H9 (cell line): ENCODE measurements at regions not wholly inside any gene's neighbourhood (a gene's known extent, or its start where the extent isn't known, plus 50 kb on each side); places are given as distances from the start of the nearest gene placed in this dataset.

Experiments
- DNase-seq: peaks from one replicate; pipeline ENCODE4 v3.0.0-alpha.2; 2017
- H2AFZ ChIP-seq: one replicate; pipeline ENCODE4 v1.6.1; 2013; ENCODE audit warnings: mild to moderate bottlenecking, low read length, control low read depth, moderate library complexity
- H2AK5ac ChIP-seq: 2 replicates; pipeline ENCODE4 v1.6.1; 2013; ENCODE audit warnings: low read length, control low read depth, mixed read lengths; ENCODE audit not compliant: insufficient read length
- H2BK120ac ChIP-seq: one replicate; pipeline ENCODE4 v1.6.1; 2013; ENCODE audit warnings: low read depth, mild to moderate bottlenecking, low read length, control low read depth, inconsistent platforms; ENCODE audit not compliant: poor library complexity, severe bottlenecking
- H2BK12ac ChIP-seq: 2 replicates; pipeline ENCODE4 v1.6.1; 2013; ENCODE audit warnings: low read length, control low read depth, mixed read lengths, low read depth; ENCODE audit not compliant: insufficient read length
- H2BK15ac ChIP-seq: 2 replicates; pipeline ENCODE4 v1.6.1; 2013; ENCODE audit warnings: low read depth, low read length, control low read depth
- H2BK20ac ChIP-seq: one replicate; pipeline ENCODE4 v1.6.1; 2013; ENCODE audit warnings: low read depth, mild to moderate bottlenecking, low read length, control low read depth, inconsistent platforms; ENCODE audit not compliant: poor library complexity, severe bottlenecking
- H2BK5ac ChIP-seq: 2 replicates; pipeline ENCODE4 v1.6.1; 2013; ENCODE audit warnings: low read length, control low read depth, mixed read lengths; ENCODE audit not compliant: insufficient read length
- H3K14ac ChIP-seq: 2 replicates; pipeline ENCODE4 v1.6.1; 2013; ENCODE audit warnings: low read length, control low read depth; ENCODE audit not compliant: insufficient read depth
- H3K18ac ChIP-seq: 2 replicates; pipeline ENCODE4 v1.6.1; 2013; ENCODE audit warnings: low read depth, mild to moderate bottlenecking, mixed read lengths, low read length, control low read depth; ENCODE audit not compliant: insufficient read length
- H3K23ac ChIP-seq: 2 replicates; pipeline ENCODE4 v1.6.1; 2013; ENCODE audit warnings: low read length, control low read depth, mixed read lengths, low read depth; ENCODE audit not compliant: insufficient read length
- H3K23me2 ChIP-seq: 2 replicates; pipeline ENCODE4 v1.6.1; 2013; ENCODE audit warnings: low read depth, mild to moderate bottlenecking, mixed read lengths, low read length, control low read depth; ENCODE audit not compliant: insufficient read length, poor library complexity, severe bottlenecking
- H3K27ac ChIP-seq: 2 replicates; pipeline ENCODE4 v1.5.1; 2013; ENCODE audit warnings: low read length, control low read depth, mixed read lengths, low read depth; ENCODE audit not compliant: insufficient read length
- H3K27me3 ChIP-seq: 2 replicates; pipeline ENCODE4 v1.6.1; 2013; ENCODE audit warnings: low read length, control low read depth, inconsistent platforms; ENCODE audit not compliant: insufficient read depth
- H3K4ac ChIP-seq: 2 replicates; pipeline ENCODE4 v1.6.1; 2013; ENCODE audit warnings: low read depth, mild to moderate bottlenecking, control low read depth, inconsistent platforms, low read length, moderate library complexity
- H3K4me1 ChIP-seq: 2 replicates; pipeline ENCODE4 v1.6.1; 2013; ENCODE audit warnings: low read length, control low read depth, inconsistent platforms; ENCODE audit not compliant: insufficient read depth
- H3K4me2 ChIP-seq: 2 replicates; pipeline ENCODE4 v1.6.1; 2013; ENCODE audit warnings: low read length, control low read depth, mixed read lengths; ENCODE audit not compliant: insufficient read length, insufficient read depth
- H3K56ac ChIP-seq: 2 replicates; pipeline ENCODE4 v1.6.1; 2013; ENCODE audit warnings: low read depth, mild to moderate bottlenecking, mixed read lengths, low read length, control low read depth; ENCODE audit not compliant: insufficient read length
- H3K79me1 ChIP-seq: 2 replicates; pipeline ENCODE4 v1.6.1; 2013; ENCODE audit warnings: low read depth, mild to moderate bottlenecking, moderate library complexity, low read length, control low read depth, inconsistent platforms; ENCODE audit not compliant: insufficient read depth, poor library complexity, severe bottlenecking
- H3K79me2 ChIP-seq: 2 replicates; pipeline ENCODE4 v1.6.1; 2013; ENCODE audit warnings: low read length, control low read depth, inconsistent platforms; ENCODE audit not compliant: insufficient read depth
- H3K9ac ChIP-seq: 2 replicates; pipeline ENCODE4 v1.6.1; 2013; ENCODE audit warnings: low read length, control low read depth, mixed read lengths; ENCODE audit not compliant: insufficient read length; ENCODE audit errors: extremely low read depth
- H3K9me3 ChIP-seq: one replicate; pipeline ENCODE4 v1.6.1; 2013; ENCODE audit warnings: low read depth, low read length, inconsistent platforms; ENCODE audit not compliant: control insufficient read depth
- H3T11ph ChIP-seq: one replicate; pipeline ENCODE4 v1.6.1; 2013; ENCODE audit warnings: mild to moderate bottlenecking, low read length, control low read depth, inconsistent platforms
- H4K20me1 ChIP-seq: one replicate; pipeline ENCODE4 v1.6.1; 2013; ENCODE audit not compliant: control insufficient read depth, insufficient read length, insufficient read depth
- H4K5ac ChIP-seq: 2 replicates; pipeline ENCODE4 v1.6.1; 2013; ENCODE audit warnings: low read depth, mild to moderate bottlenecking, mixed read lengths, low read length, control low read depth; ENCODE audit not compliant: insufficient read length
- H4K8ac ChIP-seq: replicated peaks from 2 replicates; pipeline ENCODE4 v1.6.1; 2013; ENCODE audit warnings: low read length, control low read depth, mixed read lengths, low read depth; ENCODE audit not compliant: insufficient read length
- H4K91ac ChIP-seq: 2 replicates; pipeline ENCODE4 v1.6.1; 2013; ENCODE audit warnings: low read depth, mild to moderate bottlenecking, moderate library complexity, mixed read lengths, low read length, control low read depth; ENCODE audit not compliant: insufficient read length
- H3K27ac Mint-ChIP-seq, 3 experiments: 2 replicates in 2 of 3; 3 replicates in 1 of 3; pipeline ENCODE4 v1.8.0; 2020 to 2021; ENCODE audit warnings: mixed read lengths in 3 of 3, mild to moderate bottlenecking in 1 of 3, moderate library complexity in 1 of 3
- H3K27me3 Mint-ChIP-seq: 2 replicates; pipeline ENCODE4 v1.8.0; 2021; ENCODE audit warnings: low read depth, mild to moderate bottlenecking, moderate library complexity, mixed read lengths
- H3K36me3 Mint-ChIP-seq, 3 experiments: 2 replicates in 2 of 3; 3 replicates in 1 of 3; pipeline ENCODE4 v1.8.0; 2020 to 2021; ENCODE audit warnings: low read depth in 3 of 3, mixed read lengths in 3 of 3; ENCODE audit not compliant: insufficient read depth in 1 of 3
- H3K4me1 Mint-ChIP-seq, 2 experiments: 2 replicates each; pipeline ENCODE4 v1.8.0; 2020; ENCODE audit warnings: mixed read lengths in 2 of 2
- H3K4me3 Mint-ChIP-seq, 2 experiments: 2 replicates in 1 of 2; 3 replicates in 1 of 2; pipeline ENCODE4 v1.8.0; 2020 to 2021; ENCODE audit warnings: mild to moderate bottlenecking in 2 of 2, mixed read lengths in 2 of 2, moderate library complexity in 1 of 2
- H3K9me3 Mint-ChIP-seq, 2 experiments: 2 replicates in 1 of 2; 3 replicates in 1 of 2; pipeline ENCODE4 v1.8.0; 2020; ENCODE audit warnings: mild to moderate bottlenecking in 2 of 2, mixed read lengths in 2 of 2, moderate library complexity in 1 of 2
- CTCF ChIP-seq: fragments of 200-600 bp; sonication (generic); conservative IDR thresholded peaks from 3 replicates; pipeline ENCODE4 v1.8.0; 2021; ENCODE audit warnings: antibody characterized with exemption, mild to moderate bottlenecking
- WGBS: extraction: QIAGEN DNeasy Blood & Tissue Kit; methylation state at CpG from one replicate; pipeline ENCODE4 v1.1.7; 2013; ENCODE audit warnings: missing lambda C conversion rate, low lambda C conversion rate, mixed read lengths; ENCODE audit not compliant: insufficient read length; ENCODE audit errors: extremely low coverage; 5-methylcytosine and 5-hydroxymethylcytosine counted together

DNA sequence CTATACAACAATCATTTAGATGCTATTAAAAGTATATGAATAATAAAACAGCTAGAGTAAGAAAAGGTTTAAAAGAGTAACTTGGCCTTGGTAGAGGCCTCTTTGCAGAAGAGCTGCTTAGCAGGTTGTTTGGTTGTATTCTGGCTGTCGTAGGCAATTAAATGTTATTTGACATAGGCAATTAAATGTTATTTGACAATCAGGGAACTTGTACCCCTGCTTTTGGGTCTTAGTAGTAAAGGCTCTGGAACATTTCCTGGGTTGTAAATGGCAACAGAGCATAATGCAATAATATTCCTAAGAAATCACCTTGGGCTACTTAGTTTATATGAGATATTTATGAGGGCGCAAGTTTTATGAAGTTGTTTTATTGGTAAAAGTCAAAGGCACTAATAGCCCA lies 84.4 kb upstream of the SLC28A3 start:
- H3K4me3 Mint-ChIP-seq, result no peak overlapping the region
- H2AFZ ChIP-seq, result no peak overlapping the region
- peaks cover 5 to 11% (median 5%) of the 10 kb centered on the region in 3 experiments for H3K36me3 Mint-ChIP-seq
- no peak overlapping the region for H3K27ac Mint-ChIP-seq
- H3K23me2 ChIP-seq, result no peaks in the 10 kb centered on the region
- no peak overlapping the region for H3K4ac ChIP-seq
- H3K4me2 ChIP-seq, result no peak overlapping the region
- no peak overlapping the region for H2BK5ac ChIP-seq
- no peak overlapping the region for H4K5ac ChIP-seq
- no peaks in the 10 kb centered on the region for H4K20me1 ChIP-seq
- H2BK15ac ChIP-seq, result no peak overlapping the region
- peaks cover 12% of the 10 kb centered on the region for H3K9me3 ChIP-seq
- no peak overlapping the region for H3K27ac ChIP-seq
- H3T11ph ChIP-seq, result no peak overlapping the region
- H3K4me1 ChIP-seq, result no peaks in the 10 kb centered on the region
- H3K9me3 Mint-ChIP-seq, result peaks cover 10 to 13% of the 10 kb centered on the region in 2 experiments
- no peak overlapping the region for H2AK5ac ChIP-seq
- no peak overlapping the region for H3K18ac ChIP-seq
- DNase-seq, result no peak
- H4K8ac ChIP-seq, result no peak overlapping the region
- H3K56ac ChIP-seq, result no peak overlapping the region
- H3K79me1 ChIP-seq, result no peaks in the 10 kb centered on the region
- no peak overlapping the region for H3K14ac ChIP-seq
- no peaks in the 10 kb centered on the region for H3K79me2 ChIP-seq
- H3K23ac ChIP-seq, result no peak overlapping the region
- WGBS, result no CpG with 5 or more reads among the region's 2 CpGs
- no peaks in the 10 kb centered on the region for H3K27me3 ChIP-seq
- no peak overlapping the region for H3K9ac ChIP-seq
- H3K27me3 Mint-ChIP-seq, result peaks cover 2% of the 10 kb centered on the region; the same call in 1 of the 2 replicates
- no peak overlapping the region for H2BK20ac ChIP-seq
- H3K4me1 Mint-ChIP-seq, result no peaks in the 10 kb centered on the region
- no peak overlapping the region for H4K91ac ChIP-seq
- no peak for TF ChIP-seq CTCF
- H2BK120ac ChIP-seq, result no peak overlapping the region
- no peak overlapping the region for H2BK12ac ChIP-seq
